Mammary epithelial cell (primary cell): ENCODE measurements at regions not wholly inside any gene's neighbourhood (a gene's known extent, or its start where the extent isn't known, plus 50 kb on each side); places are given as distances from the start of the nearest gene placed in this dataset.

Experiments used
- EZH2 ChIP-seq: IDR thresholded peaks from 2 replicates; pipeline ENCODE4 v1.6.1; 2012; ENCODE audit warnings: low read length, inconsistent platforms, borderline replicate concordance
- TF ChIP-seq, protein P1 (sequence below), 2 donors: IDR thresholded peaks in 1 of 2; conservative IDR thresholded peaks in 1 of 2; 2 replicates each; pipeline ENCODE4 v1.5.1; 2011 to 2012; ENCODE audit warnings: inconsistent platforms in 2 of 2, low read length in 2 of 2, mild to moderate bottlenecking in 2 of 2, control low read depth in 1 of 2, low read depth in 1 of 2; ENCODE audit not compliant: insufficient read depth in 1 of 2; ENCODE audit errors: extremely low read depth in 1 of 2

DNA sequence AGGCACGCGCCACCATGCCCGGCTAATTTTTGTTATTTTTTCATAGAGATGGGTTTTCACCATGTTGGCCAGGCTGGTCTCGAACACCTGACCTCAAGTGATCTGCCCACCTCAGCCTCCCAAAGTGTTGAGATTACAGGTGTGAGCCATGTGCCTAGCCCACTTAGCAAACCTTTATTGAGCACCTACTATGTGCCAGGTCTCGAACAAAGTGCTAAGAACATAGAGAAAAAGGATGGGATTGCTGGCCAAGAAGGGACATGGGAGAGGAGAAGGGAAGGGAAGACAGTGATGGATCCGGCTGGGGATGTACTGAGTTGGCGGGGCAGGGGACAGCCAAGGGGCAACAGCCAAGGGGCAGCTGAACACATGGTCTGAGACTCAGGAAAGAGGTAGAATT lies 55.6 kb upstream of the RPL11 start:
- TF ChIP-seq, protein P1, sequence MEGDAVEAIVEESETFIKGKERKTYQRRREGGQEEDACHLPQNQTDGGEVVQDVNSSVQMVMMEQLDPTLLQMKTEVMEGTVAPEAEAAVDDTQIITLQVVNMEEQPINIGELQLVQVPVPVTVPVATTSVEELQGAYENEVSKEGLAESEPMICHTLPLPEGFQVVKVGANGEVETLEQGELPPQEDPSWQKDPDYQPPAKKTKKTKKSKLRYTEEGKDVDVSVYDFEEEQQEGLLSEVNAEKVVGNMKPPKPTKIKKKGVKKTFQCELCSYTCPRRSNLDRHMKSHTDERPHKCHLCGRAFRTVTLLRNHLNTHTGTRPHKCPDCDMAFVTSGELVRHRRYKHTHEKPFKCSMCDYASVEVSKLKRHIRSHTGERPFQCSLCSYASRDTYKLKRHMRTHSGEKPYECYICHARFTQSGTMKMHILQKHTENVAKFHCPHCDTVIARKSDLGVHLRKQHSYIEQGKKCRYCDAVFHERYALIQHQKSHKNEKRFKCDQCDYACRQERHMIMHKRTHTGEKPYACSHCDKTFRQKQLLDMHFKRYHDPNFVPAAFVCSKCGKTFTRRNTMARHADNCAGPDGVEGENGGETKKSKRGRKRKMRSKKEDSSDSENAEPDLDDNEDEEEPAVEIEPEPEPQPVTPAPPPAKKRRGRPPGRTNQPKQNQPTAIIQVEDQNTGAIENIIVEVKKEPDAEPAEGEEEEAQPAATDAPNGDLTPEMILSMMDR (conservative IDR thresholded peaks at IDR 0.05 in 1 of 2, IDR thresholded peaks at IDR 0.05 in 1 of 2; ENCODE audit: extremely low read depth in 1 of 2, insufficient read depth in 1 of 2, low read depth in 1 of 2, low read length in 2 of 2) = no peak
- no peak for TF ChIP-seq EZH2
